A673 (cell line): ENCODE measurements at regions not wholly inside any gene's neighbourhood (a gene's known extent, or its start where the extent isn't known, plus 50 kb on each side); places are given as distances from the start of the nearest gene placed in this dataset.

Experiments used
- CTCF ChIP-seq: fragments of 300-800, 200-600 bp; sonication (generic); conservative IDR thresholded peaks from 2 replicates; pipeline ENCODE4 v1.5.1; 2017; ENCODE audit warnings: low read depth, mild to moderate bottlenecking, antibody characterized with exemption, low read length, moderate library complexity, mixed read lengths
- EZH2 ChIP-seq: fragments of 200-600 bp; sonication (generic); IDR thresholded peaks from 2 replicates; pipeline ENCODE4 v1.6.1; 2017; ENCODE audit warnings: borderline replicate concordance, low read depth, mild to moderate bottlenecking, mixed read lengths, antibody characterized with exemption, low read length; ENCODE audit not compliant: poor library complexity, severe bottlenecking

- TF ChIP-seq CTCF (no peak), EZH2 (no peak)
Observed at GRCh38 chr3:168453623-168454022, 357.9 kb upstream of the GOLIM4 start.
